Endothelial cell of umbilical vein (primary cell): ENCODE measurements at regions not wholly inside any gene's neighbourhood (a gene's known extent, or its start where the extent isn't known, plus 50 kb on each side); places are given as distances from the start of the nearest gene placed in this dataset.
"Not testable (repeated sequence)": the region's sequence is repeated elsewhere in the genome, so short reads cannot be mapped to it uniquely, and the experiment has no call there.

Experiments used
- BruUV-seq: library from RNA; stranded (reverse); fragments of 400-500 nt; replicated peaks from 2 replicates; lab custom pipeline; 2021; lab: Mats Ljungman, UMichigan
- CTCF ChIA-PET: fragments of 300-600, 350-600 bp; sonication (Branson Sonifier 250); formaldehyde crosslinking; loops from one replicate; lab custom pipeline; 2021; ENCODE audit warnings: antibody characterized with exemption, inconsistent platforms; lab: Charles Lee
- POLR2A ChIA-PET: fragments of 300-600, 350-600 bp; sonication (Branson Sonifier 250); formaldehyde crosslinking; loops from one replicate; lab custom pipeline; 2021; ENCODE audit warnings: antibody characterized with exemption, inconsistent platforms; lab: Charles Lee
- DNase-seq: peaks from one replicate; pipeline ENCODE4 v3.0.0-alpha.2; 2011; ENCODE audit warnings: low read depth, low spot score
- FAIRE-seq: peaks from 2 replicates; lab custom pipeline; 2011; peaks lifted over from hg19 to GRCh38; lab: Jason Lieb, UNC
- H2AFZ ChIP-seq: 2 replicates; pipeline ENCODE4 v1.6.0; 2012; ENCODE audit warnings: low read depth, low read length, control low read depth, inconsistent platforms
- H3K27ac ChIP-seq: 2 replicates; pipeline ENCODE4 v1.5.1; 2011; ENCODE audit warnings: low read depth, mild to moderate bottlenecking, control low read depth, low read length, moderate library complexity; ENCODE audit not compliant: insufficient read depth
- H3K27me3 ChIP-seq, 2 experiments: 2 replicates each; pipeline versions ENCODE4 v1.6.0 to v1.6.1; 2011; ENCODE audit warnings: low read length in 2 of 2, mixed read lengths in 1 of 2; ENCODE audit not compliant: control insufficient read depth in 2 of 2, insufficient read depth in 2 of 2
- H3K36me3 ChIP-seq, 2 experiments: 2 replicates in 1 of 2; 3 replicates in 1 of 2; pipeline ENCODE4 v1.5.1; 2011; ENCODE audit warnings: low read length in 2 of 2, mild to moderate bottlenecking in 1 of 2, moderate library complexity in 1 of 2; ENCODE audit not compliant: control insufficient read depth in 2 of 2, insufficient read depth in 2 of 2; ENCODE audit errors: extremely low read depth in 1 of 2
- H3K4me1 ChIP-seq: 3 replicates; pipeline ENCODE4 v1.5.1; 2011; ENCODE audit warnings: mild to moderate bottlenecking, low read length; ENCODE audit not compliant: control insufficient read depth, insufficient read depth; ENCODE audit errors: extremely low read depth
- H3K4me2 ChIP-seq: 2 replicates; pipeline ENCODE4 v1.6.1; 2011; ENCODE audit warnings: low read length, control low read depth, mixed read lengths; ENCODE audit not compliant: insufficient read depth
- H3K4me3 ChIP-seq, 3 experiments: fragments of 200-600 bp in 1 of 3; sonication (generic), shearing (Covaris generic) in 1 of 3; replicated peaks in 1 of 3; 2 replicates each; pipeline ENCODE4 v1.5.1; 2011 to 2016; ENCODE audit warnings: control low read depth in 3 of 3, low read length in 3 of 3, mild to moderate bottlenecking in 2 of 3, inconsistent platforms in 1 of 3, low read depth in 1 of 3, moderate library complexity in 1 of 3; ENCODE audit not compliant: insufficient read depth in 1 of 3
- H3K79me2 ChIP-seq: 2 replicates; pipeline ENCODE4 v1.6.0; 2012; ENCODE audit warnings: low read length, inconsistent platforms; ENCODE audit not compliant: control insufficient read depth, insufficient read depth
- H3K9ac ChIP-seq: replicated peaks from 2 replicates; pipeline ENCODE3; 2011; ENCODE audit warnings: low read length, control low read depth; ENCODE audit not compliant: insufficient read depth; ENCODE audit errors: extremely low read depth
- H3K9me1 ChIP-seq: replicated peaks from 3 replicates; pipeline ENCODE4 v1.6.0; 2011; ENCODE audit warnings: mild to moderate bottlenecking, low read length; ENCODE audit not compliant: control insufficient read depth, insufficient read depth; ENCODE audit errors: extremely low read depth
- H3K9me3 ChIP-seq: replicated peaks from 2 replicates; pipeline ENCODE4 v1.5.1; 2012; ENCODE audit warnings: low read length, inconsistent platforms; ENCODE audit not compliant: control insufficient read depth, insufficient read depth
- H4K20me1 ChIP-seq: replicated peaks from 2 replicates; pipeline ENCODE3; 2011; ENCODE audit warnings: mild to moderate bottlenecking, low read length; ENCODE audit not compliant: control insufficient read depth, insufficient read depth; ENCODE audit errors: extremely low read depth
- CTCF ChIP-seq, 2 donors: IDR thresholded peaks; 1 replicate in 1 of 2; 2 replicates in 1 of 2; pipeline ENCODE4 v1.5.1; 2011; ENCODE audit warnings: low read length in 2 of 2, mild to moderate bottlenecking in 2 of 2, moderate library complexity in 2 of 2, control low read depth in 1 of 2, inconsistent platforms in 1 of 2, low read depth in 1 of 2; ENCODE audit not compliant: insufficient read depth in 1 of 2; ENCODE audit errors: extremely low read depth in 1 of 2
- EZH2 ChIP-seq: IDR thresholded peaks from 2 replicates; pipeline ENCODE4 v1.6.1; 2012; ENCODE audit warnings: borderline replicate concordance, low read depth, mild to moderate bottlenecking, moderate library complexity, low read length, inconsistent platforms; ENCODE audit not compliant: severe bottlenecking
- FOS ChIP-seq: IDR thresholded peaks from 2 replicates; pipeline ENCODE4 v1.6.1; 2011; ENCODE audit warnings: mild to moderate bottlenecking, low read length, moderate library complexity, borderline replicate concordance; ENCODE audit not compliant: insufficient read depth
- GATA2 ChIP-seq: IDR thresholded peaks from 2 replicates; pipeline ENCODE4 v1.7.0; 2011; ENCODE audit warnings: low read depth, mild to moderate bottlenecking, moderate library complexity, mixed read lengths, low read length; ENCODE audit not compliant: insufficient read length, insufficient read depth
- JUN ChIP-seq: IDR thresholded peaks from 2 replicates; pipeline ENCODE4 v1.6.1; 2011; ENCODE audit warnings: borderline replicate concordance, low read depth; ENCODE audit not compliant: insufficient read length, insufficient read depth
- MYC ChIP-seq: IDR thresholded peaks from one replicate; pipeline ENCODE4 v1.6.1; 2011; ENCODE audit warnings: mild to moderate bottlenecking, low read depth, low read length
- POLR2A ChIP-seq: IDR thresholded peaks from 2 replicates; pipeline ENCODE4 v1.6.1; 2012; ENCODE audit warnings: low read depth, mild to moderate bottlenecking, control low read depth, low read length
- POLR2AphosphoS5 ChIP-seq: IDR thresholded peaks from 2 replicates; pipeline ENCODE4 v1.6.1; 2012; ENCODE audit warnings: low read depth, mild to moderate bottlenecking, control low read depth, low read length, moderate library complexity; ENCODE audit not compliant: insufficient read depth
- dilution Hi-C: fragments of 300-500 bp; cut with MboI; formaldehyde crosslinking; loops from one replicate; pipeline ENCODE4 v1.15.0; 2019; ENCODE audit warnings: low sequenced_read_pairs; ENCODE audit not compliant: extremely low pct_ligation_motif_present
- intact Hi-C: fragments of 100-400 bp; cut with micrococcal nuclease; formaldehyde crosslinking; loops from one replicate; pipeline ENCODE4 v1.10.0; 2022
- TF ChIP-seq, protein P1 (sequence below): IDR thresholded peaks from 2 replicates; pipeline ENCODE4 v1.6.1; 2011; ENCODE audit not compliant: insufficient read depth, insufficient read length

DNA sequence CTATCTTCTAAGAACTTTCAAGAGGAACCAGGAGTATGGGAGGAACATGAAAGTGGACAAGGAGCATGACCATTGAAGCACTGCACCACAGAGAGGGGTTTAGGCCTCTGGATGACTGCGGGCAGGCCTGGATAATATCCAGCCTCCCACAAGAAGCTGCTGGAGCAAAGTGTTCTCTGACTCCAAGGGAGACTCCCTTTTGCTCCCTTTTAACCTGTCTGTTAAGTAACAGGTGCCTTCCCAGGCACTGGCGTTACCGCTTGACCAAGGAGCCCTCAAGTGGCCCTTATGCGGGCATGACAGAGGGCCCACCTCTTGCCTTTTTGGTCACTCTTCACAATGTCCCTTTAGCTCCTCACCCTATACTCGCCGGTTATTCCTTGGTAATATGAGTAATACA, 666.2 kb downstream of the SLITRK6 start:
- Histone ChIP-seq H3K27me3 (no peaks in the 10 kb centered on the region), H3K9me3 (no peaks in the 10 kb centered on the region), H2AFZ (no peak overlapping the region), H3K27ac (no peak overlapping the region), H3K4me1 (no peaks in the 10 kb centered on the region), H3K9ac (no peak overlapping the region), H3K4me2 (no peak overlapping the region), H3K36me3 (no peaks in the 10 kb centered on the region), H3K9me1 (no peaks in the 10 kb centered on the region), H4K20me1 (no peaks in the 10 kb centered on the region), H3K4me3 (no peak overlapping the region), H3K79me2 (no peaks in the 10 kb centered on the region)
- FAIRE-seq (no peak), DNase-seq (no peak)
- intact Hi-C loops (no loop called here), dilution Hi-C loops (no loop called here)
- TF ChIP-seq GATA2, result no peak
- TF ChIP-seq, protein P1, sequence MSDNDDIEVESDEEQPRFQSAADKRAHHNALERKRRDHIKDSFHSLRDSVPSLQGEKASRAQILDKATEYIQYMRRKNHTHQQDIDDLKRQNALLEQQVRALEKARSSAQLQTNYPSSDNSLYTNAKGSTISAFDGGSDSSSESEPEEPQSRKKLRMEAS, result no peak
- no peak for TF ChIP-seq MYC
- no peak for TF ChIP-seq EZH2
- TF ChIP-seq JUN, result no peak
- no peak for TF ChIP-seq FOS
- no peak for TF ChIP-seq CTCF (IDR thresholded peaks at IDR 0.05; ENCODE audit: extremely low read depth in 1 of 2, insufficient read depth in 1 of 2, low read depth in 1 of 2, low read length in 2 of 2)
- TF ChIP-seq POLR2AphosphoS5, result no peak
- no peak for TF ChIP-seq POLR2A
- no TSS peak for BruUV-seq
- CTCF ChIA-PET, result no interaction called here
- POLR2A ChIA-PET, result no interaction called here

DNA sequence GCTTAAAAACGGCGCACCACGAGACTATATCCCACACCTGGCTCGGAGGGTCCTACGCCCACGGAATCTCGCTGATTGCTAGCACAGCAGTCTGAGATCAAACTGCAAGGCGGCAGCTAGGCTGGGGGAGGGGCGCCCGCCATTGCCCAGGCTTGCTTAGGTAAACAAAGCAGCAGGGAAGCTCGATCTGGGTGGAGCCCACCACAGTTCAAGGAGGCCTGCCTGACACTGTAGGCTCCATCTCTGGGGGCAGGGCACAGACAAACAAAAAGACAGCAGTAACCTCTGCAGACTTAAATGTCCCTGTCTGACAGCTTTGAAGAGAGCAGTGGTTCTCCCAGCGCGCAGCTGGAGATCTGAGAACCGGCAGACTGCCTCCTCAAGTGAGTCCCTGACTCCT, 675.7 kb downstream of the SLITRK6 start:
- FAIRE-seq, H4K20me1 ChIP-seq, H3K4me1 ChIP-seq, H3K9me1 ChIP-seq, H3K79me2 ChIP-seq, DNase-seq, H3K4me2 ChIP-seq, H3K4me3 ChIP-seq, H3K9me3 ChIP-seq, POLR2A ChIA-PET, dilution Hi-C loops, H3K9ac ChIP-seq, BruUV-seq, CTCF ChIA-PET, H3K27ac ChIP-seq, H3K27me3 ChIP-seq, H3K36me3 ChIP-seq, H2AFZ ChIP-seq, intact Hi-C loops: not testable (repeated sequence)
